ENCODE measurements at regions not wholly inside any gene's neighbourhood (a gene's known extent, or its start where the extent isn't known, plus 50 kb on each side); places are given as distances from the start of the nearest gene placed in this dataset.

GRCh38 chr10:3892440-3893425, 107.7 kb upstream of the KLF6 start:
- TF ChIP-seq EZH2 (IDR thresholded peaks at IDR 0.05; ENCODE audit: low read length) (no peak), CTCF (optimal IDR thresholded peaks at IDR 0.05 in 1 of 3, IDR thresholded peaks at IDR 0.05 in 1 of 3, conservative IDR thresholded peaks at IDR 0.05 in 1 of 3; ENCODE audit: extremely low read depth in 1 of 3, insufficient read depth in 2 of 3, low read length in 3 of 3) (no peak)

Measured in keratinocyte (primary cell).